Stimulated activated CD4-positive, alpha-beta T cell treated with anti-CD3 and anti-CD28 coated beads, Interleukin-2, amount 100 ng/mL, for 48 hours (primary cell): ENCODE measurements at regions not wholly inside any gene's neighbourhood (a gene's known extent, or its start where the extent isn't known, plus 50 kb on each side); places are given as distances from the start of the nearest gene placed in this dataset.
"Not testable (repeated sequence)": the region's sequence is repeated elsewhere in the genome, so short reads cannot be mapped to it uniquely, and the experiment has no call there.

Experiments
- DNase-seq, 2 donors: peaks; one replicate each; pipeline ENCODE4 v3.0.0-alpha.2; 2020

DNA sequence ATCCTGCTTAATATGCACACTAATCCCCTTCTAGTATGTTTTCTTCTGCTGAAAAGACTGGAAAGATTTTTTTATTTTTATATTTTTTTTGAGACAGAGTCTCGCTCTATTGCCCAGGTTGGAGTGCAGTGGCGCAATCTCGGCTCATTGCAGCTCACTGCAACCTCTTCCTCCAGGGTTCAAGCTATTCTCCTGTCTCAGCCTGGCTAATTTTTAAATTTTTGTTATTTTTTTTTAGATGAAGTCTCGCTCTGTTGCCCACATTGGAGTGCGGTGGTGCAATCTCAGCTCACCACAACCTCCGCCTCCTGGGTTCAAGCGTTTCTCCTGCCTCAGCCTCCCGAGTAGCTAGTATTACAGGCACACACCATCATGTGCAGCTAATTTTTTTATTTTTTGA is 1261.4 kb upstream of the ADGRL2 start:
- DNase-seq: not testable (repeated sequence)

DNA sequence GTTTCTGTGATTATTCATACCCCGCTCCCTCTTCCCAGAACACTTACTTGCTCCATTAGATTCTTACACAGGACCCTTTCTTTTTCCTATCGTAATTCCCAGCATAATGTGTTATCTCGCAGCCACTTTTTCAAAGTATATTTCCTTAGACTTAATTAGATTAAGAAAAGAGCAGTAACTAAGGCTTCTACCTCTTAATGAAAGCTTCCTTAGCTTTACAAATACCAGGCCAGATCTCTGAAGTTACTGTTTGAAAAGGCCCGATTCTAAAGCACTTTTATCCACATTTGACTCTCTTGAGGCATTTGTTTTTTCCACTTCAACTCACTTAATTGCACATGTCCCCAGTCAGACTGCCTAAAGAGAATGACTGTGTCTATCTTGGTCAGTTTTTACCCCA is 1264.3 kb upstream of the ADGRL2 start:
- no peak for DNase-seq

DNA sequence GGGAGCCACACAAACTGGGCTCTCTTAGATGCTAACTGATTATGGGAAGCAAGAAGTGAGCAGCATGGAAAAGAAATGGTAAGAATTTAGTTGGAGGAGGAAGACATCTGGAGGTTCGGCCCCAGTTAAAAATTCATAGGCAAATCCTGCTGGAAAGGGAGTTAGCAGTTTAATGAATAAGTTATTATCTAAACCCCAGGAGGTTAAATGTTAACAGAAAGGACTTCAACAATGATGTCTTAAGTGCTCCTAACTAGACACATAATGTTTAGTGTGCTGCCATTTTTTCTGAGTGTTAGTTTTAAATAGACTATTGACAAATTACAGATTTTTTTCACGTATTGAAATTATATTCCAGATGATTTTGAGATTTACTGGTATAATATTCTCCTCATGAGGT is 1265.3 kb upstream of the ADGRL2 start:
- DNase-seq: no peak

DNA sequence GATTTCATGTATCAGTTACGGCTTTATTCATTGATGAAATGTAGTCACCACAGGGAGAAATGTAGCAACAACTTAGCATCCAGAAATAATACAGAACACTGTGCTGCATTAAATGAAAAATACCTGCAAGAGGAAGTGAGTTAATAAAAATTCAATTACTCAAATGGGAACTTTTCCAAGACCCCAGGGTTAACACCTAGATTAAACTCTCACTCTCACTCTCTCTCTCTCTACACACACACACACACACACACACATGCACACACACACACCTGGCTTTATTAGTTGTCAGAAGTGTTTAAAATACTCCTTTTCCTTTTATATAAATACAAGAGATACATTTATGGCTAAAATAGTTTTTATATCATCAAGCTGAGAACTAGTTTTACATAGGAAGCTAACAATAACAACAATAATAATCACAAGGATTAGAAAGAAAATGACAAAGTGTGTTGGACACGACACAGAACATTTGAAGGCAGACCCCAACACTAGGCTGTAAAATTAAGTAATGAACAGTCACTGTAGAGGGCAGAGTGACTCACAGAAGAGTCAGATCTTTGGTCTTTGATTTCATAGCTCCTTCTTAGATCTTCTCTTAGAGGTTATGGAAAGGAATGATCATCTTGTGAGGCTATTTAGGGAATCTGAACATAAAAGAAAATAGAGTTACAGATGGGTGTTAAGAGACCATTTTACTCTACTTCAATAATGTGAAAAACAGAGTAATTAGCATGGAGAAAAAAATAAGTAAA is 1266.0 kb upstream of the ADGRL2 start:
- no peak for DNase-seq

DNA sequence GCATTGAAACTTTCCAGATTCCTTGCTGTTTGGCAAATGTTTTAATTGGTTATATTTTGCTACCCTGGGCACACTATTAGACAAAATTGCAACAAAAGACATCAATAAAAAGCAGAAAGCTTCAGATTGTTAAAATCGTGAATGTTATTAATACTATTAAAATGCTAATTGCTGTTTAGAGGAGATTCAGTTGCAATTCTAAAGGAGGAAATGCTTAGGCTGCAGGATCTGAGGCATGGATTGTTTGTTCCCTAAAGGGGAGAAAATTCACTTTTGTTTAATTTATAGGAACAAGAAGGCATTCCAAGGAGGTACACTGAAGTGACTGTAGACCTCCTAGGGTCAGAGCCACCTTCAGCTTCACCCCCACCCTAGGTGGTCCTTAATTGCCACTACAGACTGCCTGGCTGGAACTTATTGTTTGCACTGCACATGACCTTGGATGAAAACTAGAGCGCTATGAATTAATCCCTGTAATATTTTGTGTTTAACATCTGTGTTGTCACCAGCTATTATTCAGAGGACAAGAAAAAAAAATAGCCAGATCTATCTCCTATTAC is 1266.9 kb upstream of the ADGRL2 start:
- no peak for DNase-seq

DNA sequence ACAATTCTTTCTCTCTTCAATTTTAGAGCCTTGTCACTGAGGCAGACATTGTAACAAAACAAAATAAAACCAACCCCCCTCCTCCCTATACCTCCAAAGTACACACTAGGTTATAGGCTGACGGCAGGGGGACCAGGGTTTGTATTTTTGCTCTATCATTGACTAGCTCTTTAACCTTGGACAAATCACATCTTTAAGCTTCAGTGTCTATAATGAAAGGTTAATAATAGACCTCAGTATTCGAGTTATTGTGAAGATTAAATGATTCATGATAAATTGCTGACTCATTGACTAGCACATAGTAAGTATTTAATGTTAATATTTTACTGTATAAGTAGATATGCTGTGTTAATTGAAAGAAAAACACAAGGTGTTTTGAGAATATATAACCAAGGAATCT is 1267.6 kb upstream of the ADGRL2 start:
- no peak for DNase-seq

DNA sequence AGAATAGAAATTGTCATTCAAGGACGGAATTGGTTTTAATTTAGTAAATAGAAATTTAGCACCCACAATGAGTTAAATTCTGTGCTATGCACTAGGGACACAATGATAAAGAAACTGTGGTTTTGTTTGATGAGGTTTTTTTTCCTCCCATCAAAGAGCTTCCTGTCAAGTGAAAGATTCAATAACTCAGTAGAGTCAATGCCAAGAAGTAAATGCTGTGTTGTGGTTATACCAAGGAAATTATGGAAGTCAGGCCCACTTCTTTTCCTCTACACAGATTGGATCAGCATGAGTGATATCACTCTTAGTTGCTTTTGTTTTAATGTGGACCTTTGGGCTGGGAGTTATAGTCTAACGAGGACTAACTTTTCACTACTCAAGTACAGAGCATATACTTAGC is 1269.6 kb upstream of the ADGRL2 start:
- no peak for DNase-seq

DNA sequence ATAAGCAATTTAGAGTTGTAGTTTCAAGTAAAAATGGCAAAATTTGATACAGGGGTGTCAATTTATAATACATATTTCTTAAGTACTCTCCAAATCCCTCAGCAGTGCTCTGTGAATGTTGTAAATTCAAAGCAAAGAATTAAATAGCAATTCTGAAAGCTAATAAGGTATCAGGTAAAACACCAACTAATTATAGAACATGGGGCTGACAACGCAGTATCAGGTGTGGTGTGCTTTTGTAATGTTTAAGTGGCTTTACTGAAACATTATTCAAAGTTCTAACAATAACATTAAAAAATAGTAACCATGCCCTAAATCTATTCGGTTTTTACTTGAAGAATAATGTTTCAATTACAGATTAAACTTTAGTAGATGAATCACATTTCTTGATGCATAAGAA is 1271.2 kb upstream of the ADGRL2 start:
- DNase-seq: no peak

DNA sequence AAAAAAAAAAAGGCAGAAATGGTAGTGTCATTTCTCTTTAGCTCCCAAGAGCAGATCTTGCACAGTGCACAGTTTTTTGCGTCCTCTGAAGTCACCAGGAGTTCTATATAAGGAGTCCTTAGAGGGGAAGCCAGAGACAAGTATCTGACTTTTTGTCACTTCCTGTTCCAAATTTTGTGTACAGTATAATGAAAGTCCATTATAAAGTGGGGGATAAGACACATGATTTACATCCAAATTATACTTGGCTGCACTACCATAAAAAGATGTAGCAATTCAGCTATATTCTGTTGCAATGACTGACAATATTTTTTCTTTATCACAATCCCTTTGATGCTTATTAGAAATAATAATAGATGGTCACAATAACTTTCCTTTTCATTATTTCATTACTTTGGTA is 1276.9 kb upstream of the ADGRL2 start:
- DNase-seq: no peak

DNA sequence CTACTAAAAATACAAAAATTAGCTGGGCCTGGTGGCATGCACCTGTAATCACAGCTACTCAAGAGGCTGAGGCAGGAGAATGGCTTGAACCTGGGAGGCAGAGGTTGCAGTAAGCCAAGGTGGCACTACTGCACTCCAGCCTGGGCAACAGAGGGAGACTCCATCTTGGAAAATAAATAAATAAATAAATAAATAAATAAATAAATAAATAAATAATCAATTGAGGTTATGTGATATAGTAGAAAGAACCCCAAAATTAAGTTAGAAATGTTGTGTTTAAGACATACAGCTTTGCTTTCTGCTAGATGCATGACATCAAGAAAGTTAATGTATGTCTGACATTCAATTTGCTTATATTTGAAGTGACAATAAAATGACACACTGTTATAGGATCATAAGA is 1277.7 kb upstream of the ADGRL2 start:
- DNase-seq: not testable (repeated sequence)

DNA sequence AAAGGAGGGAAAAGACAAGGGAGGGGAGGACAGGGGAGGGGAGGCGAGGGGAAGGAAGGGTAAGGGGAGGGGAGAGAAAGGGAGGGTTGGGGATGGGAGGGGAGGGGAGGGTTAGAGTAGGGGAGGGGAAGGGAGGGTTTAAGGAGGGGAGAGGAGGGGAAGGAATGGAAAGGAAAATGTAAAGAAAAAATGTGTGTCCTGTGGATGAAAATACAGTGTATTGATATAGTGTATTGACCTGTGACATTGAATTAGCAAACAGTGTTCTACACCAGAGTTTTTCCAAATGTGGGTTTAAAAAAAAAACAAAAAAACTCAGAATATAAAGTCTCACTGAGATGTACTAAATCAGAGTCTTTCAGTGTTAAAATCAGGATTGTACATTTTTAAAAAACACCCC is 1279.8 kb upstream of the ADGRL2 start:
- no peak for DNase-seq

DNA sequence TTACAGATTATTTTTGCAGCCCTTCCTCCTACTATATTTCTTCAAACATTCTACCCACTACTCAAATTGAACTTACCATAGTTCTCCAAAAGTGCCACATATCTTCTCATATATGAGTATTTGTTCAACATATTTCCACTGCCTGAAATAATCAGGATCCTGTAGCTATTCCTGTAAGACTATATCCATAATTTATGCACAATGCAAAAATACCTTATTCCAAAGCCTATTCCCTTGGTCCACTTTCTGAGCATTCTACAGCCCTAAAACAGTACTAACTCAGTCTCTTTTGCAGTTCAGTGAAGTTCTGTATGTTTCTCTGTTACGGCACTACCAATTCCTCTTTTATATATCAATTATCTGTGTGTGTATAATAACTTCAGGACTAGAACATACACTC is 1283.7 kb upstream of the ADGRL2 start:
- no peak for DNase-seq

DNA sequence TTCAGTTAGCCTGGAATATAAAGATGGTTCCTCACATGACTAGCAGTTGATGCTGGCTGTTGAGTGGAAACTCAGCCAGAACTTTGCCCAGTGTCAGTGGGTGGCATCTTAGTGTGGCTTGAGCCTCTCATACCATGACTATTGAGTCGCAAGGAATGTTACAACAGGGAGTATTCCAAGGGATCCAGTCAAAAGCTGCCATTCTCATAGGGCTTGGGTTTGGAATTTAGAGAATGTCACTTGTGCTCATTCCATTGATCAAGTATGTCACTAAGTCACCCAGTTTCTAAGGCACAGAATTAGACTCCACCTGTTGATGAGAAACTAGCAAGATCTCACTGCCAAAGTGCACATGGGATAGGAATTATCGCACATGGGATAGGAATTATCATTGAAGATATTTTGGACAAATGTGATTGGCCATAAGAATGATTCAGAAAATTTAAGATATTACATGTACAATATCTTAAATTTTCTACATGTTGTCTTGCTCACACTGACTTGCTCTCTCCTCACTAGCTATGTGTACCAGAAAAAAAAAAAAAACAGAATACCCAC is 1290.7 kb upstream of the ADGRL2 start:
- DNase-seq: no peak

DNA sequence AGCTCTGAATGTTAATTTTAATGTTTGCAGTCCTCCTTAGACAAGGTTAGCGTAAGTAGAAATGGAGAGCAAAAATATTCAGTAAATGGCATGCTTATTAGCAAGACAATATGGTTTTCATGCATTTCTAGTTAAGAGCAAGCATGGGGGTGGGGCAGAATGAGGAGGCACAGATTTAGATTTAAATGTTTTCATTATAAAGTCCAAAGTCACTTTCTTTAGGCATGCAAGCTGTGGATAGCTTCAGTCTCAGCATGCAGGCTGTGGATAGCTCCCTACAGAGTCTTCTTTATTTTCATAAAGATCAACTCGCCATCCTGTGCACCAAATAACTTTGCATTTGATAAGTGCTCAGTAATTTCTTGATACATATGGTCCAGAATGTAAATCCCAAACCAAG is 1294.5 kb upstream of the ADGRL2 start:
- no peak for DNase-seq

DNA sequence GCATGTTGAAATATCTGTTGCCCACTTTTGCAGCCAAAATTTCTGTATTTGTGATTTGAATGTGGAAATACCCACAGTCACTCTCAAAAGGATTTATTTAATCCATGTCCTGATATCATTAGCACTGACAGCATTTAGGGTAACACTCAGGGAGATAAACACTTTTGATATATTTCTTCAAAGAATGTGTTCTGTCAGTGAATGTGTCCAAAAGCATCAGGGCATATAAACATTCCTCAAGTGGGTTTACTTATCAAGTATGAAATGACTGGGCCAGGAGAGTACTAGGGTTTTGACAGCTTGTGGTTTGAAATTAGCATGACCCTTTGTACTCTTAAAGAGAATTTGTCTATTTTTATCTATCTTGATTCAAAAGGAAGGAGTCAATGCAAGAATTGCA is 1302.1 kb upstream of the ADGRL2 start:
- DNase-seq: no peak

DNA sequence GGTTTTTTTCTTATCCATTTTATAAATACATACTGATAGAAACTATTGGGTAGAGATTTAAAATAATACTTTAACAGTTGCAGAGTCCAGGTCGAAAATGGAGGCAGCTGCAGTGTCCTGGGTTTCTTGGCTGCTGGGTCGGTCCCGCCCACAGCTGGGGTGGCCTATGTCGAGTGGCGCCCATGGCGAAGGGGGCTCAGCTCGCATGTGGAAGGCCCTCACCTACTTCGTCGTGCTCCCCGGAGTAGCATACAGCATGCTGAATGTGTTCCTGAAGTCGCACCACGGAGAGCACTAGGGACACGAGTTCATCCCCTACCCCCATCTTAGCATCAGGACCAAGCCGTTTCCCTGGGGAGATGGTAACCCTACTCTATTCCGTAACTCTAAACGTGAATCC is 1304.9 kb upstream of the ADGRL2 start:
- DNase-seq: no peak

DNA sequence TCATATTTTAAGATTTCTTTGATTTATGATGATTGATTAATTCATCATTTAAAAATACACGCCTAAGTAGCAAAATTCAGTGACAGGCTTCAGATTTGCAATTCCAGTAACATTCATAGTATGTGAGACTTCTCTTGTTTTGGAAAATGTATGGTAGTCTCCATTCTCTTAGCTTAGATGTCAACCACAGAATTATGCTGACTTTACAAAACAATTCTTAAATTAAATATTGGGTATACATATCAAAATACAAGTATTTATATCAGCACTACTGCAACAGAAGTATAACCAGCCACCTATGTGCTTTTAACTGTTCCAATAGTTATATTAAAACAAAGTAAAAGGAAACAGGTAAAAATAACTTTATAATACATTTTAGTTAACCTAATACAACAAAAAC is 1328.6 kb upstream of the ADGRL2 start:
- no peak for DNase-seq

DNA sequence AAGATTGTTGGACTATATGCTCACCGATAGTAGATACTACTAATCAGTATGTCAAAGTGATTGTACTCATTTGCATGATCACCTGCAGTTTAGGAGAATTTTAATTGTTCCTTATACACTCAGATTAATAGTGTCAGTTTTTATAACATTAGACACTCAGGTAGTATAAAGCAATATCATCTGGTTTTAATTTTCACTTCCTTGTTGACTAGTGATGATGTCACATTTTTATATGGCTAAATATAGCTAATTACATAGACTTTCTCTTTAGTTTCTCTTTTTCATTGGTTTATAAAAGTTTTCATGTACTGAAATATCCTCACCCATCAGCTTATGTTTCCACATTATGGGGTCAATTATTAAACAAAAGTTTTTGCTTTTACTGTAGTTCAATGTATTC is 1332.4 kb upstream of the ADGRL2 start:
- DNase-seq: no peak

DNA sequence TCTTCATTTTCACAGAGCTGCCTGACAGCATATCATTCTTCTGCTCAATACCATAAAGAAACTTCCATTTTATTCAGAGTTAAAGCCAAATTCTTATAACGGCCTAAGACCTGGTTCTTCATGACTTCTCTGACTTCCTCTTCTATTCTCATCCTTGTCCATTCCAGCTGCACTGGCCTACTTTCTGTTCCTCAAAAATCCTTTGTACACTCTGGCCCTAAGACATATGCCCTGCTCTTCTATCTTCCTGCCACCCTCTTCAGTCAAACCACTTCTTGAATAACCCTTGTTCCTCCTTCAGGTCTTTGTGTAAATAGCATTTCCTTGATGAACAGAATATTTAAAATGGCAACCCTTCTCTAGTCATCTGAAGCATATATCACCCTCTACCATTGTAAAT is 1338.7 kb upstream of the ADGRL2 start:
- no peak for DNase-seq

DNA sequence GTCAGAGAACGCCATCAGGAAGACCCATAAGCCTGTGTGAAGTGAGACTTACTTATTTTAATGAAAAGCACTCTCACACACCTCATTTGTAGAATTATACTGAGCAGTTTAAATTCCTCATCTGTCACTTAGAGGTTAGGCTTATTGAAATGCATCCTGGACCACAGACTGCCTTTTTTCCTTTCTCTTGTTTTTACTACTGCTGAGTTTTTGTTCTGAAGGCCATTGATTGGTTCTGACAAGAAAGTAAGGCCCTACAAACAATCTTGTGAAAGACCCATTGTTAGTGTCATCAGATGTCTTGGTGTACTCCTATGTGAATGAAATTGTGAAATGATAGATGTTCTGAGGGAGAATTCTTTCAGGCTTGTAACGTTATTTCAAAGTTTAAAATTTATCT is 1343.3 kb upstream of the ADGRL2 start:
- DNase-seq: no peak

DNA sequence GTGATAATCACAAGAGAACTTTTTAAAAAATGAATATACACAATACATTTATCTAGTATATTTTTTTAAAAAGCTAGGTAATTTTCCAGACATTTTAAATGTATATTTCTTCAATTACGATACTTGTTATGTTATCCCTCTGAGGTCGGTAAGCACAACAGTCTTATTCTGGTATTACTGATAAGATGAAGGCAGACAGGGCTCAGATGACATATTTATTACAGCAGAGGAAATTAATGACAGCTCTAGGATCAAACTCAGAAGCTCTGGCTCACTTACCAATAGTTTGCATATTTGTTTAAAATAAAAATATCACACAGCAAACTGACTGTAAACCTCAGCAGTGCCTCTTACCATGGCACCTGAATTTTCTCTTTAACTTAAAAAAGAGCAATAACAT is 1347.0 kb upstream of the ADGRL2 start:
- DNase-seq: no peak

DNA sequence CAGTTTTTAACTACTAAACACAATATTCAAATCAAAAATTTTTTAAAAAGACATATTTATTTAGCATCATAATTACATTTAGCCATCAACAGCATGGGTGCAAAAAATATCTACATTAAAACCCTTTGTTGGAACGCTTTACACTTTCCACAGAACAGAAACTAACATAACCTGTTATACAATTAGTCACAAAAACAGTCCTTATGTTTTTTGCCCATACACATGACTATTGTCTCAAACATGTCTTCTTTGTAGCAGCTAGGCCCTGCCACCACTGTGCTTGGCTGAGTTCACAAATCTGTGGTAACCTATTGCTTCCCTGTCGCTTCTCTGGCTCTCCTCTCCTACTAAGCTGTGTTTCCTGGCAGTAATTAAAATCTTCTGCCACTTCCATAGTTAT is 1350.0 kb upstream of the ADGRL2 start:
- DNase-seq: no peak

DNA sequence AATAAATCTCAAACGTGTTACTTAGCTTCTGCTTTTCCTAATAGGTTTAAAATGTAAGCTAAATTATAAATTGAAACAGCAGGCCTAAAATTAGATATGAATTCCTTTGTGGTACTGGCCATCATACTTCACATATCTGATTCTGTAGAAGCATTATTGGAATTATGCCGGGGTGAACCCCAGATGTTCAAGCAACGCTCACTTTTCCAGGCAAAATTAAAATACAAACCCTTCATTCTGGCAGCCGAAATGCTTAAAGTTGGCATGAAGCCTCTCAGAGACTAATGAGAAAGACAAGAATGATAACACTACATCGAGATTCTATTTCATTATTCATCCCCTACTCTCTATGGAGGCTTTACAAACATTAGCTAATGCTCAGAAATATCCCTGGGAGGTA is 1352.7 kb upstream of the ADGRL2 start:
- DNase-seq: no peak

DNA sequence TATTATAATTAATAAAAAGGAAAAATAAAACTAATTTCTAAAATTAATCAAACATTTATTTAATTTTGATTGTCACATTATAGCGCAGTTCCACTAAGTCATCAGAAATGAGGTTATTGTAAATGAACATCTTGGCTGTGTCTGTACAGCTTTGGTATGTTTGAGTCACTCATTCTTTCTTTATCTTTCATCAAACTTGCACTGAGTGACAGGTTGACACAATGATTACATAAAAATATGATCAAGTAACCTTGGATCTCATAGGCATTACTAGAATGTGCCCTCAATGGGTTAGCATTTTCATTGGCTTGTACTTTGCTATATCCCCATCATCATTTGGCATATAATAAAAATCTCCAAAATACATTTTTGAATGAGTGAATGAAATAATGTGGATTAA is 1353.2 kb upstream of the ADGRL2 start:
- no peak for DNase-seq

DNA sequence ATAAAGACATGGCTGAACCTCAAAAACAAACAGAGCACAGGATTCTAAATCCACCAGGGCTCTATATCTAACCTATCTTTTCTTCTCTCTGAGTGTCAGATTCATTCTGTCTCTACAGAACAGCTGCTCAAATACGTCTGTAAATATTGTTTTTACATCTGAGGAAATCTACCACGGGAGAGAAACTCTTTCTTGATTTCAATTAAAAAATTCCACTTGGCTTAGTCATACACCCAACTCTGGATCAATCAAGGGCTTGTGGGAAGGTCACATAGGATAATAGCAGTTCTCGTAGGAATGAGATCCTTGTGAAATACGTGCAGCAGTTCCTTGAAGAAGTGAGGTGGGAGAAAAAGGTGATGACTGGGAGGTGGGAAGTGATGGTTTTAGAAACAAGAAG is 1355.7 kb upstream of the ADGRL2 start:
- no peak for DNase-seq
